Esophagus squamous epithelium (tissue), 4 donors: ENCODE measurements at regions not wholly inside any gene's neighbourhood (a gene's known extent, or its start where the extent isn't known, plus 50 kb on each side); places are given as distances from the start of the nearest gene placed in this dataset.

ENCODE experiments used
- CTCF ChIP-seq, 6 experiments: fragments of 450-650 bp in 4 of 6; fragments of 200-600 bp in 2 of 6; sonication (generic) in 2 of 6; IDR thresholded peaks; one replicate each; pipeline ENCODE4 v1.5.1; 2016 to 2019; ENCODE audit warnings: antibody characterized with exemption in 6 of 6, mild to moderate bottlenecking in 4 of 6, moderate library complexity in 4 of 6
- POLR2A ChIP-seq, 4 donors: fragments of 450-650 bp; IDR thresholded peaks; one replicate each; pipeline ENCODE4 v1.6.1; 2017; ENCODE audit warnings: antibody characterized with exemption in 4 of 4, mild to moderate bottlenecking in 4 of 4, moderate library complexity in 3 of 4

- TF ChIP-seq CTCF (IDR thresholded peaks at IDR 0.05) (no peak), POLR2A (IDR thresholded peaks at IDR 0.05) (no peak)
Measured at GRCh38 chr4:181503687-181504390, 739.4 kb upstream of the TENM3 start.
